B cell (primary cell): ENCODE measurements at regions not wholly inside any gene's neighbourhood (a gene's known extent, or its start where the extent isn't known, plus 50 kb on each side); places are given as distances from the start of the nearest gene placed in this dataset.

Source experiments
- CTCF ChIP-seq: fragments of 200-600 bp; IDR thresholded peaks from one replicate; pipeline ENCODE4 v1.8.0; 2022; ENCODE audit warnings: antibody characterized with exemption, mild to moderate bottlenecking
- EZH2 ChIP-seq: IDR thresholded peaks from 2 replicates; pipeline ENCODE4 v1.6.1; 2012; ENCODE audit warnings: borderline replicate concordance, low read depth, mild to moderate bottlenecking, moderate library complexity, low read length; ENCODE audit not compliant: insufficient read depth, poor library complexity, severe bottlenecking

GRCh38 chr1:102163799-102164198 is 167.1 kb upstream of the OLFM3 start:
- no peak for TF ChIP-seq CTCF
- no peak for TF ChIP-seq EZH2
